ENCODE measurements at regions not wholly inside any gene's neighbourhood (a gene's known extent, or its start where the extent isn't known, plus 50 kb on each side); places are given as distances from the start of the nearest gene placed in this dataset.

DNA sequence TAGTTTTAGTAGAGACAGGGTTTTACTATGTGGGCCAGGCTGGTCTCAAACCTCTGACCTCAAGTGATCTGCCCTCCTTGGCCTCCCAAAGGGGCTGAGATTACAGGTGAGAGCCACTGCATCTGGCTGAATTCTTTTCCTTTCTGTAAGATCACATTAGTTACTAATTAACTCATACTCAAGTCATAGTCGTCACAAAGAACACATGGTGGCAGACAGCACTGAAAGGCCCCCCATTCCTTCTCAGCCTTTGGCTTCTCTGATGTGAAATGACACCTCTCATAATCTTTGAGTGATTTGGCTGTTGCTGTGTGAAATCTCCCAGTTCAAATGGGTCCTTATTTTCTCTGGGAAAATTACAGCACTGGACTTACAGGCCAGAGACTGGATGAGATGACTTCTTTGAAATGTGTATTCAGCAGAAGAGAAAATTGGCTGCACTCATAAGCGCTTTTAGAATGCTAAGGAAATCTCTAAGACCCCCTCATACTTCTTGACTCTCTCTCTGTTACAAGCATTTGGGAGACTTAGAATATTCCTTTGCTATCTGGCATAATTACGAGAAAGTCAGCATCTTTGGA is 764.8 kb downstream of the RNF144A start:
- TF ChIP-seq, protein P1, sequence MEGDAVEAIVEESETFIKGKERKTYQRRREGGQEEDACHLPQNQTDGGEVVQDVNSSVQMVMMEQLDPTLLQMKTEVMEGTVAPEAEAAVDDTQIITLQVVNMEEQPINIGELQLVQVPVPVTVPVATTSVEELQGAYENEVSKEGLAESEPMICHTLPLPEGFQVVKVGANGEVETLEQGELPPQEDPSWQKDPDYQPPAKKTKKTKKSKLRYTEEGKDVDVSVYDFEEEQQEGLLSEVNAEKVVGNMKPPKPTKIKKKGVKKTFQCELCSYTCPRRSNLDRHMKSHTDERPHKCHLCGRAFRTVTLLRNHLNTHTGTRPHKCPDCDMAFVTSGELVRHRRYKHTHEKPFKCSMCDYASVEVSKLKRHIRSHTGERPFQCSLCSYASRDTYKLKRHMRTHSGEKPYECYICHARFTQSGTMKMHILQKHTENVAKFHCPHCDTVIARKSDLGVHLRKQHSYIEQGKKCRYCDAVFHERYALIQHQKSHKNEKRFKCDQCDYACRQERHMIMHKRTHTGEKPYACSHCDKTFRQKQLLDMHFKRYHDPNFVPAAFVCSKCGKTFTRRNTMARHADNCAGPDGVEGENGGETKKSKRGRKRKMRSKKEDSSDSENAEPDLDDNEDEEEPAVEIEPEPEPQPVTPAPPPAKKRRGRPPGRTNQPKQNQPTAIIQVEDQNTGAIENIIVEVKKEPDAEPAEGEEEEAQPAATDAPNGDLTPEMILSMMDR (tag by site-specific recombination; IDR thresholded peaks at IDR 0.05), result no peak
- no peak for TF ChIP-seq ZNF16 (tag by site-specific recombination; IDR thresholded peaks at IDR 0.05; ENCODE audit: low read depth)
